ENCODE measurements at regions not wholly inside any gene's neighbourhood (a gene's known extent, or its start where the extent isn't known, plus 50 kb on each side); places are given as distances from the start of the nearest gene placed in this dataset.

DNA sequence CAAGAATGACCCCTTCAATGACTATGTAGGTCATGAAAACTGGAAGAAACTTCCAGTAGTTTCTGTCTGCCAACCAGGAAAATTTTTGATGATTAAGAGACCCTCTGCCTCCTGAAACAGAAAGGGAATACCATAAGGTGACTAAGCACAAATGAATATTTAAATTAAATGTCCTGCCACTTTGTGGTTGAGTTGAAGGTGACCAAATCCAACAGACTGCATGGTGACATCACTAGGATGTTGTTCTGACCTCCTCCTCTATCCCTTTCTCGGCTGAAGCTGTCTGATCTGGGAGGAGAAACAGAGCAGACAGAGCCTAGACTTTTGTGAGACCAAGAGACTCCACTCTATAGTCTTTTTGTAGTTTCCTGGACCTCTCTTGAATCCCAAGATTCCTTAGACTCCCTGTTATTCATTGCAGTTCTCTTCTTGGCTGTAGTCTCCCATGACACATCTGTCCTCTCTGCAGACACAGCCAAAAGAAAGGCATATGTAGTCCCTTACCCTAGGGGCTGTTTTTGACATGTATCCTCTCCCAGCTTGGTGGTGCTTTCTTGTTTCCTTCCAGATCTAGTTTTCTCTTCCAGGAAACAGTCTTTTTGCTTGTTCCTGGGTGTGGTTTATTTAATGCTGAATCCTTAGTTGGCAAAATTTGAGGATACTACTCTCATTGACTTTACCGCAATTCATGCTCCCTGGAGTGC lies 55.2 kb upstream of the UBE3A start:
- H3K4me3 ChIP-seq: no peak overlapping the region
- no peak overlapping the region for H3K27ac ChIP-seq
- H3K36me3 ChIP-seq: no peaks in the 10 kb centered on the region
- H3K4me1 ChIP-seq: no peaks in the 10 kb centered on the region
- H3K27me3 ChIP-seq: no peaks in the 10 kb centered on the region
- in situ Hi-C loops (cut with MboI; ENCODE audit: low pct_ligation_motif_present in 1 of 4, low pct_unique_long_range_greater_than_20kb in 1 of 4, low sequenced_read_pairs in 3 of 4) (loop anchor here in 2 of 4 donors (25.0 kb wide), 2 partner anchors 707 to 882 kb away; no protein-coding TSS in a partner anchor), intact Hi-C loops (cut with DNase I; ENCODE audit: low total_unique reads) (no loop called here)
- DNase-seq: no peak
- TF ChIP-seq POLR2AphosphoS5 (IDR thresholded peaks at IDR 0.05): no peak
- no peak for TF ChIP-seq EP300 (IDR thresholded peaks at IDR 0.05; ENCODE audit: low read depth)
- TF ChIP-seq POLR2A (IDR thresholded peaks at IDR 0.05): no peak
- WGBS, 2 donors (ENCODE audit: low coverage in 1 of 2): 50 to 74% methylated on average over 1 to 2 of the region's 2 CpGs
- H3K9me3 ChIP-seq: peaks cover 14 to 31% of the 10 kb centered on the region in 2 donors

DNA sequence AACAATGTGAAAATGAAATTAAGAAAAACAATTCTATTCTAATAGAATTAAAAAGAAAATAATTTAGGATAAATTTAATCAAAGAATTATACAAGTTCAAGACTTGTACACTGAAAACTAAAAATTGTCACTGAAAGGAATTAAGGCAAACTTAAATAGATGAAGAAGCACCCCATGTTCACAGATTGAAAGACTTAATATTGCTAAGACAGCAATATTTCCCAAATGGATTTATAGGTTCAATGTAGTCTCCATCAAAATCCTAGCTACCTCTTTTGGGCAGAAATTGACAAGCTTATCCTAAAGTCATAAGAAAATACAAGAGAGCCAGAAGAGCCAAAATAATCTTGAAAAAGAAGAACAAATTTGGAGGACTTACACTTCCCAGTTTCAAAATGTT lies 53.5 kb upstream of the UBE3A start:
- intact Hi-C loops (cut with DNase I; ENCODE audit: low total_unique reads): no loop called here
- H3K27me3 ChIP-seq: no peaks in the 10 kb centered on the region
- H3K4me3 ChIP-seq: no peak overlapping the region
- no peaks in the 10 kb centered on the region for H3K36me3 ChIP-seq
- peaks cover 14 to 32% of the 10 kb centered on the region in 2 donors for H3K9me3 ChIP-seq
- TF ChIP-seq POLR2AphosphoS5 (IDR thresholded peaks at IDR 0.05) (no peak), POLR2A (IDR thresholded peaks at IDR 0.05) (no peak), EP300 (IDR thresholded peaks at IDR 0.05; ENCODE audit: low read depth) (no peak)
- TF ChIP-seq, protein P1, sequence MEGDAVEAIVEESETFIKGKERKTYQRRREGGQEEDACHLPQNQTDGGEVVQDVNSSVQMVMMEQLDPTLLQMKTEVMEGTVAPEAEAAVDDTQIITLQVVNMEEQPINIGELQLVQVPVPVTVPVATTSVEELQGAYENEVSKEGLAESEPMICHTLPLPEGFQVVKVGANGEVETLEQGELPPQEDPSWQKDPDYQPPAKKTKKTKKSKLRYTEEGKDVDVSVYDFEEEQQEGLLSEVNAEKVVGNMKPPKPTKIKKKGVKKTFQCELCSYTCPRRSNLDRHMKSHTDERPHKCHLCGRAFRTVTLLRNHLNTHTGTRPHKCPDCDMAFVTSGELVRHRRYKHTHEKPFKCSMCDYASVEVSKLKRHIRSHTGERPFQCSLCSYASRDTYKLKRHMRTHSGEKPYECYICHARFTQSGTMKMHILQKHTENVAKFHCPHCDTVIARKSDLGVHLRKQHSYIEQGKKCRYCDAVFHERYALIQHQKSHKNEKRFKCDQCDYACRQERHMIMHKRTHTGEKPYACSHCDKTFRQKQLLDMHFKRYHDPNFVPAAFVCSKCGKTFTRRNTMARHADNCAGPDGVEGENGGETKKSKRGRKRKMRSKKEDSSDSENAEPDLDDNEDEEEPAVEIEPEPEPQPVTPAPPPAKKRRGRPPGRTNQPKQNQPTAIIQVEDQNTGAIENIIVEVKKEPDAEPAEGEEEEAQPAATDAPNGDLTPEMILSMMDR (IDR thresholded peaks at IDR 0.05): no peak
- DNase-seq: no peak
- in situ Hi-C loops (cut with MboI; ENCODE audit: low pct_ligation_motif_present in 1 of 4, low pct_unique_long_range_greater_than_20kb in 1 of 4, low sequenced_read_pairs in 3 of 4): loop anchor here in 2 of 4 donors (25.0 kb wide), 2 partner anchors 705 to 880 kb away; no protein-coding TSS in a partner anchor
- no peak overlapping the region for H3K27ac ChIP-seq
- H3K4me1 ChIP-seq: no peaks in the 10 kb centered on the region

Small RNAs in the stretch of these regions (small RNA-seq; reads per million reads assigned to genes)
- gene AC023449.1: 0 reads per million in 4 donors

Measured in transverse colon (tissue), 4 donors.